ENCODE measurements at regions not wholly inside any gene's neighbourhood (a gene's known extent, or its start where the extent isn't known, plus 50 kb on each side); places are given as distances from the start of the nearest gene placed in this dataset.

DNA sequence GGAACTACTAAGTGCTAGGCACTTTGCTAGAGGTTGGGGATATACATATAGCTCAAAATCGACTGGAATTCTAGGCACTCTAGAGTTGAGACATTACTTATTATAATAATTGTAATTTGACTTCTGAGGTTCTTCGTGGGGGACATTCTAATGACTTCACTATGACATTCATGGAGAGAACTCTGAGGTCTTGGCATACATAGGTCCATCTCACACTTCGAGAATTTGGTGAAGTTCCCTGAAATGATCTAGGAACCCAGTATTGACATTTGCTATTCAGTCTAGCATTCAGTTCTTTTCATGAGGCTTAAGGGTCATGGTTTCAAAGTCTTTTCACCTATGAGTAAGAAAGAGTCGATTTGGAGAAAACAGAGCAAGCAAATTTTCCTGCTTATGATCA, 446.6 kb upstream of the JAG1 start:
- DNase-seq (ENCODE audit: low spot score): no peak
- Mint-ChIP-seq H3K4me3 (no peak overlapping the region), H3K27ac (no peak overlapping the region), H3K4me1 (no peaks in the 10 kb centered on the region), H3K27me3 (ENCODE audit: insufficient read depth, low read depth, poor library complexity) (no peaks in the 10 kb centered on the region), H3K9me3 (no peaks in the 10 kb centered on the region), H3K36me3 (ENCODE audit: low read depth) (no peaks in the 10 kb centered on the region)
- no peaks in the 10 kb centered on the region for H3K79me2 ChIP-seq (replicated peaks; ENCODE audit: insufficient read depth)
- no peaks in the 10 kb centered on the region for H3K4me1 ChIP-seq (ENCODE audit: insufficient read depth)
- H3K27me3 ChIP-seq (ENCODE audit: insufficient read depth): no peaks in the 10 kb centered on the region
- H3F3A ChIP-seq (replicated peaks; ENCODE audit: low read depth): no peaks in the 10 kb centered on the region
- H3K4me2 ChIP-seq: no peak overlapping the region
- no peaks in the 10 kb centered on the region for H3K36me3 ChIP-seq (ENCODE audit: insufficient read depth)
- ATAC-seq: no peak
- TF ChIP-seq, protein P1, sequence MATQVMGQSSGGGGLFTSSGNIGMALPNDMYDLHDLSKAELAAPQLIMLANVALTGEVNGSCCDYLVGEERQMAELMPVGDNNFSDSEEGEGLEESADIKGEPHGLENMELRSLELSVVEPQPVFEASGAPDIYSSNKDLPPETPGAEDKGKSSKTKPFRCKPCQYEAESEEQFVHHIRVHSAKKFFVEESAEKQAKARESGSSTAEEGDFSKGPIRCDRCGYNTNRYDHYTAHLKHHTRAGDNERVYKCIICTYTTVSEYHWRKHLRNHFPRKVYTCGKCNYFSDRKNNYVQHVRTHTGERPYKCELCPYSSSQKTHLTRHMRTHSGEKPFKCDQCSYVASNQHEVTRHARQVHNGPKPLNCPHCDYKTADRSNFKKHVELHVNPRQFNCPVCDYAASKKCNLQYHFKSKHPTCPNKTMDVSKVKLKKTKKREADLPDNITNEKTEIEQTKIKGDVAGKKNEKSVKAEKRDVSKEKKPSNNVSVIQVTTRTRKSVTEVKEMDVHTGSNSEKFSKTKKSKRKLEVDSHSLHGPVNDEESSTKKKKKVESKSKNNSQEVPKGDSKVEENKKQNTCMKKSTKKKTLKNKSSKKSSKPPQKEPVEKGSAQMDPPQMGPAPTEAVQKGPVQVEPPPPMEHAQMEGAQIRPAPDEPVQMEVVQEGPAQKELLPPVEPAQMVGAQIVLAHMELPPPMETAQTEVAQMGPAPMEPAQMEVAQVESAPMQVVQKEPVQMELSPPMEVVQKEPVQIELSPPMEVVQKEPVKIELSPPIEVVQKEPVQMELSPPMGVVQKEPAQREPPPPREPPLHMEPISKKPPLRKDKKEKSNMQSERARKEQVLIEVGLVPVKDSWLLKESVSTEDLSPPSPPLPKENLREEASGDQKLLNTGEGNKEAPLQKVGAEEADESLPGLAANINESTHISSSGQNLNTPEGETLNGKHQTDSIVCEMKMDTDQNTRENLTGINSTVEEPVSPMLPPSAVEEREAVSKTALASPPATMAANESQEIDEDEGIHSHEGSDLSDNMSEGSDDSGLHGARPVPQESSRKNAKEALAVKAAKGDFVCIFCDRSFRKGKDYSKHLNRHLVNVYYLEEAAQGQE (IDR thresholded peaks at IDR 0.05; ENCODE audit: unreplicated experiment): no peak
- TF ChIP-seq POLR2AphosphoS5 (IDR thresholded peaks at IDR 0.05; ENCODE audit: low read depth) (no peak), ZNF114 (CRISPR knock-in tag; IDR thresholded peaks at IDR 0.05) (no peak), JUNB (IDR thresholded peaks at IDR 0.05; ENCODE audit: unreplicated experiment) (no peak), CREB1 (CRISPR knock-in tag; IDR thresholded peaks at IDR 0.05; ENCODE audit: low read depth) (no peak), ZNF331 (CRISPR knock-in tag; IDR thresholded peaks at IDR 0.05; ENCODE audit: low read depth) (no peak), NANOG (IDR thresholded peaks at IDR 0.05; ENCODE audit: borderline replicate concordance) (no peak), EZH2phosphoT487 (IDR thresholded peaks at IDR 0.05; ENCODE audit: unreplicated experiment) (no peak), EZH2 (IDR thresholded peaks at IDR 0.05; ENCODE audit: low read depth, unreplicated experiment) (no peak), STAT1 (IDR thresholded peaks at IDR 0.05; ENCODE audit: unreplicated experiment) (no peak)
- TF ChIP-seq, protein P2, sequence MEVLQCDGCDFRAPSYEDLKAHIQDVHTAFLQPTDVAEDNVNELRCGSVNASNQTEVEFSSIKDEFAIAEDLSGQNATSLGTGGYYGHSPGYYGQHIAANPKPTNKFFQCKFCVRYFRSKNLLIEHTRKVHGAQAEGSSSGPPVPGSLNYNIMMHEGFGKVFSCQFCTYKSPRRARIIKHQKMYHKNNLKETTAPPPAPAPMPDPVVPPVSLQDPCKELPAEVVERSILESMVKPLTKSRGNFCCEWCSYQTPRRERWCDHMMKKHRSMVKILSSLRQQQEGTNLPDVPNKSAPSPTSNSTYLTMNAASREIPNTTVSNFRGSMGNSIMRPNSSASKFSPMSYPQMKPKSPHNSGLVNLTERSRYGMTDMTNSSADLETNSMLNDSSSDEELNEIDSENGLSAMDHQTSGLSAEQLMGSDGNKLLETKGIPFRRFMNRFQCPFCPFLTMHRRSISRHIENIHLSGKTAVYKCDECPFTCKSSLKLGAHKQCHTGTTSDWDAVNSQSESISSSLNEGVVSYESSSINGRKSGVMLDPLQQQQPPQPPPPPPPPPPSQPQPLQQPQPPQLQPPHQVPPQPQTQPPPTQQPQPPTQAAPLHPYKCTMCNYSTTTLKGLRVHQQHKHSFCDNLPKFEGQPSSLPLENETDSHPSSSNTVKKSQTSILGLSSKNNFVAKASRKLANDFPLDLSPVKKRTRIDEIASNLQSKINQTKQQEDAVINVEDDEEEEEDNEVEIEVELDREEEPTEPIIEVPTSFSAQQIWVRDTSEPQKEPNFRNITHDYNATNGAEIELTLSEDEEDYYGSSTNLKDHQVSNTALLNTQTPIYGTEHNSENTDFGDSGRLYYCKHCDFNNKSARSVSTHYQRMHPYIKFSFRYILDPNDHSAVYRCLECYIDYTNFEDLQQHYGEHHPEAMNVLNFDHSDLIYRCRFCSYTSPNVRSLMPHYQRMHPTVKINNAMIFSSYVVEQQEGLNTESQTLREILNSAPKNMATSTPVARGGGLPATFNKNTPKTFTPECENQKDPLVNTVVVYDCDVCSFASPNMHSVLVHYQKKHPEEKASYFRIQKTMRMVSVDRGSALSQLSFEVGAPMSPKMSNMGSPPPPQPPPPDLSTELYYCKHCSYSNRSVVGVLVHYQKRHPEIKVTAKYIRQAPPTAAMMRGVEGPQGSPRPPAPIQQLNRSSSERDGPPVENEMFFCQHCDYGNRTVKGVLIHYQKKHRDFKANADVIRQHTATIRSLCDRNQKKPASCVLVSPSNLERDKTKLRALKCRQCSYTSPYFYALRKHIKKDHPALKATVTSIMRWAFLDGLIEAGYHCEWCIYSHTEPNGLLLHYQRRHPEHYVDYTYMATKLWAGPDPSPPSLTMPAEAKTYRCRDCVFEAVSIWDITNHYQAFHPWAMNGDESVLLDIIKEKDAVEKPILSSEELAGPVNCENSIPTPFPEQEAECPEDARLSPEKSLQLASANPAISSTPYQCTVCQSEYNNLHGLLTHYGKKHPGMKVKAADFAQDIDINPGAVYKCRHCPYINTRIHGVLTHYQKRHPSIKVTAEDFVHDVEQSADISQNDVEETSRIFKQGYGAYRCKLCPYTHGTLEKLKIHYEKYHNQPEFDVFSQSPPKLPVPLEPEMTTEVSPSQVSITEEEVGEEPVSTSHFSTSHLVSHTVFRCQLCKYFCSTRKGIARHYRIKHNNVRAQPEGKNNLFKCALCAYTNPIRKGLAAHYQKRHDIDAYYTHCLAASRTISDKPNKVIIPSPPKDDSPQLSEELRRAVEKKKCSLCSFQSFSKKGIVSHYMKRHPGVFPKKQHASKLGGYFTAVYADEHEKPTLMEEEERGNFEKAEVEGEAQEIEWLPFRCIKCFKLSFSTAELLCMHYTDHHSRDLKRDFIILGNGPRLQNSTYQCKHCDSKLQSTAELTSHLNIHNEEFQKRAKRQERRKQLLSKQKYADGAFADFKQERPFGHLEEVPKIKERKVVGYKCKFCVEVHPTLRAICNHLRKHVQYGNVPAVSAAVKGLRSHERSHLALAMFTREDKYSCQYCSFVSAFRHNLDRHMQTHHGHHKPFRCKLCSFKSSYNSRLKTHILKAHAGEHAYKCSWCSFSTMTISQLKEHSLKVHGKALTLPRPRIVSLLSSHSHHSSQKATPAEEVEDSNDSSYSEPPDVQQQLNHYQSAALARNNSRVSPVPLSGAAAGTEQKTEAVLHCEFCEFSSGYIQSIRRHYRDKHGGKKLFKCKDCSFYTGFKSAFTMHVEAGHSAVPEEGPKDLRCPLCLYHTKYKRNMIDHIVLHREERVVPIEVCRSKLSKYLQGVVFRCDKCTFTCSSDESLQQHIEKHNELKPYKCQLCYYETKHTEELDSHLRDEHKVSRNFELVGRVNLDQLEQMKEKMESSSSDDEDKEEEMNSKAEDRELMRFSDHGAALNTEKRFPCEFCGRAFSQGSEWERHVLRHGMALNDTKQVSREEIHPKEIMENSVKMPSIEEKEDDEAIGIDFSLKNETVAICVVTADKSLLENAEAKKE (CRISPR knock-in tag; IDR thresholded peaks at IDR 0.05): no peak
- TF ChIP-seq, protein P3, sequence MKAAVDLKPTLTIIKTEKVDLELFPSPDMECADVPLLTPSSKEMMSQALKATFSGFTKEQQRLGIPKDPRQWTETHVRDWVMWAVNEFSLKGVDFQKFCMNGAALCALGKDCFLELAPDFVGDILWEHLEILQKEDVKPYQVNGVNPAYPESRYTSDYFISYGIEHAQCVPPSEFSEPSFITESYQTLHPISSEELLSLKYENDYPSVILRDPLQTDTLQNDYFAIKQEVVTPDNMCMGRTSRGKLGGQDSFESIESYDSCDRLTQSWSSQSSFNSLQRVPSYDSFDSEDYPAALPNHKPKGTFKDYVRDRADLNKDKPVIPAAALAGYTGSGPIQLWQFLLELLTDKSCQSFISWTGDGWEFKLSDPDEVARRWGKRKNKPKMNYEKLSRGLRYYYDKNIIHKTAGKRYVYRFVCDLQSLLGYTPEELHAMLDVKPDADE (IDR thresholded peaks at IDR 0.05): no peak
- TF ChIP-seq, protein P4, sequence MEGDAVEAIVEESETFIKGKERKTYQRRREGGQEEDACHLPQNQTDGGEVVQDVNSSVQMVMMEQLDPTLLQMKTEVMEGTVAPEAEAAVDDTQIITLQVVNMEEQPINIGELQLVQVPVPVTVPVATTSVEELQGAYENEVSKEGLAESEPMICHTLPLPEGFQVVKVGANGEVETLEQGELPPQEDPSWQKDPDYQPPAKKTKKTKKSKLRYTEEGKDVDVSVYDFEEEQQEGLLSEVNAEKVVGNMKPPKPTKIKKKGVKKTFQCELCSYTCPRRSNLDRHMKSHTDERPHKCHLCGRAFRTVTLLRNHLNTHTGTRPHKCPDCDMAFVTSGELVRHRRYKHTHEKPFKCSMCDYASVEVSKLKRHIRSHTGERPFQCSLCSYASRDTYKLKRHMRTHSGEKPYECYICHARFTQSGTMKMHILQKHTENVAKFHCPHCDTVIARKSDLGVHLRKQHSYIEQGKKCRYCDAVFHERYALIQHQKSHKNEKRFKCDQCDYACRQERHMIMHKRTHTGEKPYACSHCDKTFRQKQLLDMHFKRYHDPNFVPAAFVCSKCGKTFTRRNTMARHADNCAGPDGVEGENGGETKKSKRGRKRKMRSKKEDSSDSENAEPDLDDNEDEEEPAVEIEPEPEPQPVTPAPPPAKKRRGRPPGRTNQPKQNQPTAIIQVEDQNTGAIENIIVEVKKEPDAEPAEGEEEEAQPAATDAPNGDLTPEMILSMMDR (conservative IDR thresholded peaks at IDR 0.05; ENCODE audit: low read depth in 2 of 2): no peak
- no peak overlapping the region for H3K4me3 ChIP-seq
- no peaks in the 10 kb centered on the region for H3K9me2 ChIP-seq (ENCODE audit: insufficient read depth)
- H4K20me1 ChIP-seq (replicated peaks; ENCODE audit: insufficient read depth): no peaks in the 10 kb centered on the region
- no peak overlapping the region for H2AFZ ChIP-seq
- no peak overlapping the region for H3K27ac ChIP-seq (ENCODE audit: low read depth)

Measured in GM23338 (cell line).